H1 (cell line): ENCODE measurements at regions not wholly inside any gene's neighbourhood (a gene's known extent, or its start where the extent isn't known, plus 50 kb on each side); places are given as distances from the start of the nearest gene placed in this dataset.

Experiments
- CBX8 ChIP-seq: fragments of 300-800, 300-1000 bp; sonication (generic); IDR thresholded peaks from 2 replicates; pipeline ENCODE4 v1.7.1; 2016; ENCODE audit warnings: low read depth, low read length, borderline replicate concordance

GRCh38 chr4:75110061-75110460, 177.1 kb downstream of the PARM1 start (continued):
- TF ChIP-seq CBX8 = no peak
